Stomach (tissue), 8 donors: ENCODE measurements at regions not wholly inside any gene's neighbourhood (a gene's known extent, or its start where the extent isn't known, plus 50 kb on each side); places are given as distances from the start of the nearest gene placed in this dataset.
A peak's percentile ranks its signal among the peaks of the same experiment; 100 is the strongest.

Source experiments
- DNase-seq, 2 donors: peaks; one replicate each; pipeline versions ENCODE4 v3.0.0 to v3.0.0-alpha.2; 2013 to 2019
- H3K27ac ChIP-seq, 5 donors: fragments of 200-600 bp in 4 of 5; sonication (generic) in 4 of 5; one replicate each; pipeline ENCODE4 v1.5.1; 2013 to 2019; ENCODE audit warnings: mild to moderate bottlenecking in 1 of 5, moderate library complexity in 1 of 5
- H3K27me3 ChIP-seq, 3 donors: fragments of 200-600 bp; sonication (generic); one replicate each; pipeline ENCODE4 v1.5.1; 2017 to 2019; ENCODE audit warnings: mixed run types in 1 of 3
- H3K36me3 ChIP-seq, 4 donors: fragments of 200-600 bp; sonication (generic); 1 replicate in 3 of 4; 2 replicates in 1 of 4; pipeline ENCODE4 v1.5.1; 2016 to 2019
- H3K4me1 ChIP-seq, 4 donors: fragments of 200-600 bp; sonication (generic); one replicate each; pipeline ENCODE4 v1.5.1; 2016 to 2019
- H3K4me3 ChIP-seq, 4 donors: fragments of 200-600 bp; sonication (generic) in 3 of 4; one replicate each; pipeline ENCODE4 v1.5.1; 2016 to 2019; ENCODE audit warnings: mild to moderate bottlenecking in 1 of 4
- H3K9me3 ChIP-seq, 4 donors: fragments of 200-600 bp; sonication (generic); one replicate each; pipeline ENCODE4 v1.5.1; 2016 to 2019
- CTCF ChIP-seq, 7 experiments: fragments of 450-650 bp in 4 of 7; fragments of 200-600 bp in 3 of 7; sonication (generic) in 3 of 7; IDR thresholded peaks; one replicate each; pipeline ENCODE4 v1.5.1; 2016 to 2019; ENCODE audit warnings: antibody characterized with exemption in 7 of 7, control low read depth in 2 of 7, mild to moderate bottlenecking in 1 of 7
- EP300 ChIP-seq: sonication (generic); formaldehyde crosslinking; IDR thresholded peaks from one replicate; pipeline ENCODE4 v1.6.1; 2017; ENCODE audit warnings: antibody characterized with exemption
- POLR2A ChIP-seq, 4 donors: fragments of 450-650 bp; IDR thresholded peaks; one replicate each; pipeline ENCODE4 v1.6.1; 2016; ENCODE audit warnings: antibody characterized with exemption in 4 of 4, control low read depth in 2 of 4, mild to moderate bottlenecking in 1 of 4, moderate library complexity in 1 of 4
- POLR2AphosphoS5 ChIP-seq, 3 donors: sonication (generic); formaldehyde crosslinking; IDR thresholded peaks; one replicate each; pipeline ENCODE4 v1.6.1; 2016; ENCODE audit warnings: antibody characterized with exemption in 3 of 3
- WGBS, 5 donors: extraction: QIAGEN DNeasy Blood & Tissue Kit in 3 of 5; methylation state at CpG; one replicate each; pipeline versions ENCODE4 v1.1.5 to v1.1.7; 2013 to 2018; 5-methylcytosine and 5-hydroxymethylcytosine counted together
- intact Hi-C: fragments of 100-400 bp; cut with DNase I; formaldehyde crosslinking; loops from one replicate; pipeline ENCODE4 v1.15.1; 2023; ENCODE audit warnings: low total_unique reads
- donor health status: healthy with polysubstance abuse.
- donor health status: Bipolar disorder and iron deficiency.
- donor health status: healthy.

- intact Hi-C loops = no loop called here
- peaks cover 18 to 27% (median 23%) of the 10 kb centered on the region in 4 donors for H3K4me1 ChIP-seq
- 0 to 4% (median 2%) methylated on average over 1 to 75 of the region's 75 CpGs for WGBS, 5 donors
- DNase-seq = peak; percentile 25 to 64
- peak overlapping the region in 1 of 5 donors; percentile 57 for H3K27ac ChIP-seq
- H3K27me3 ChIP-seq = peaks cover 0 to 50% (median 27%) of the 10 kb centered on the region in 3 donors
- no peaks in the 10 kb centered on the region for H3K36me3 ChIP-seq
- H3K4me3 ChIP-seq = peak overlapping the region; percentile 56 to 70 (median 59)
- H3K9me3 ChIP-seq = no peaks in the 10 kb centered on the region
- TF ChIP-seq EP300 (no peak), POLR2A (IDR thresholded peaks at IDR 0.05) (no peak), POLR2AphosphoS5 (IDR thresholded peaks at IDR 0.05) (no peak), CTCF (IDR thresholded peaks at IDR 0.05) (no peak)
Observed at GRCh38 chr3:28575746-28576613, 227.4 kb upstream of the AZI2 start.

GRCh38 chr3:28576614-28577200 is 228.1 kb upstream of the AZI2 start:
- H3K36me3 ChIP-seq = no peaks in the 10 kb centered on the region
- peaks cover 0 to 50% (median 27%) of the 10 kb centered on the region in 3 donors for H3K27me3 ChIP-seq
- WGBS, 5 donors = 7 to 15% (median 10%) methylated on average over 8 of the region's 8 CpGs
- no peaks in the 10 kb centered on the region for H3K9me3 ChIP-seq
- intact Hi-C loops = no loop called here
- H3K4me1 ChIP-seq = peaks cover 18 to 27% (median 23%) of the 10 kb centered on the region in 4 donors
- TF ChIP-seq EP300 = no peak
- no peak for TF ChIP-seq POLR2AphosphoS5 (IDR thresholded peaks at IDR 0.05)
- TF ChIP-seq POLR2A (IDR thresholded peaks at IDR 0.05) = no peak
- TF ChIP-seq CTCF (IDR thresholded peaks at IDR 0.05) = no peak
- no peak for DNase-seq
- peak overlapping the region in 1 of 5 donors; percentile 57 for H3K27ac ChIP-seq
- H3K4me3 ChIP-seq = peak overlapping the region; percentile 56 to 70 (median 59)

GRCh38 chr3:28577941-28578500 is 229.4 kb upstream of the AZI2 start:
- WGBS, 5 donors = 51 to 65% (median 64%) methylated on average over 3 of the region's 3 CpGs
- H3K4me3 ChIP-seq = no peak overlapping the region
- no peak overlapping the region for H3K27ac ChIP-seq
- intact Hi-C loops = no loop called here
- H3K4me1 ChIP-seq = peaks cover 18 to 27% (median 23%) of the 10 kb centered on the region in 4 donors
- H3K9me3 ChIP-seq = no peaks in the 10 kb centered on the region
- no peaks in the 10 kb centered on the region for H3K36me3 ChIP-seq
- DNase-seq = no peak
- H3K27me3 ChIP-seq = peaks cover 0 to 44% (median 27%) of the 10 kb centered on the region in 3 donors
- TF ChIP-seq POLR2A (IDR thresholded peaks at IDR 0.05) (no peak), POLR2AphosphoS5 (IDR thresholded peaks at IDR 0.05) (no peak), EP300 (no peak), CTCF (IDR thresholded peaks at IDR 0.05) (no peak)

- no peak for DNase-seq
- no peak overlapping the region for H3K4me3 ChIP-seq
- no peaks in the 10 kb centered on the region for H3K9me3 ChIP-seq
- no peak overlapping the region for H3K27ac ChIP-seq
- no peaks in the 10 kb centered on the region for H3K36me3 ChIP-seq
- intact Hi-C loops = no loop called here
- TF ChIP-seq POLR2A (IDR thresholded peaks at IDR 0.05) (no peak), POLR2AphosphoS5 (IDR thresholded peaks at IDR 0.05) (no peak), CTCF (IDR thresholded peaks at IDR 0.05) (no peak), EP300 (no peak)
- H3K4me1 ChIP-seq = no peaks in the 10 kb centered on the region
- H3K27me3 ChIP-seq = no peaks in the 10 kb centered on the region
Observed at GRCh38 chr3:28586325-28586724, 237.7 kb upstream of the AZI2 start.
